ENCODE measurements at regions not wholly inside any gene's neighbourhood (a gene's known extent, or its start where the extent isn't known, plus 50 kb on each side); places are given as distances from the start of the nearest gene placed in this dataset.

- peaks cover 0 to 5% (median 0%) of the 10 kb centered on the region in 11 donors for H3K9me3 ChIP-seq
- H3K27me3 ChIP-seq = no peaks in the 10 kb centered on the region
- intact Hi-C loops (cut with DNase I) = no loop called here
- no peak overlapping the region for H3K4me3 ChIP-seq
- no peak overlapping the region for H3K27ac ChIP-seq
- no peaks in the 10 kb centered on the region for H3K4me1 ChIP-seq
- no peaks in the 10 kb centered on the region for H3K36me3 ChIP-seq
- no peak for DNase-seq
- no peak for ATAC-seq
- 48 to 56% methylated on average over 3 of the region's 3 CpGs for WGBS, 2 donors
- TF ChIP-seq CTCF (IDR thresholded peaks at IDR 0.05) = no peak
These were observed 894.6 kb downstream of the METTL15 start for GRCh38 chr11:29002816-29003215.

GRCh38 chr11:28999620-29000019 is 891.4 kb downstream of the METTL15 start:
- H3K9me3 ChIP-seq = no peaks in the 10 kb centered on the region
- H3K27me3 ChIP-seq = no peaks in the 10 kb centered on the region
- intact Hi-C loops (cut with DNase I) = no loop called here
- H3K27ac ChIP-seq = no peak overlapping the region
- WGBS, 2 donors = 80 to 89% methylated on average over 1 of the region's 1 CpG
- ATAC-seq = no peak
- no peaks in the 10 kb centered on the region for H3K4me1 ChIP-seq
- H3K4me3 ChIP-seq = no peak overlapping the region
- no peaks in the 10 kb centered on the region for H3K36me3 ChIP-seq
- DNase-seq = no peak
- no peak for TF ChIP-seq CTCF (IDR thresholded peaks at IDR 0.05)

GRCh38 chr11:28992996-28993395 is 884.8 kb downstream of the METTL15 start:
- no peaks in the 10 kb centered on the region for H3K36me3 ChIP-seq
- TF ChIP-seq CTCF (IDR thresholded peaks at IDR 0.05) = no peak
- intact Hi-C loops (cut with DNase I) = no loop called here
- ATAC-seq = no peak
- no peak for DNase-seq
- H3K9me3 ChIP-seq = no peaks in the 10 kb centered on the region
- WGBS, 2 donors = 38 to 44% methylated on average over 2 of the region's 2 CpGs
- no peaks in the 10 kb centered on the region for H3K27me3 ChIP-seq
- no peaks in the 10 kb centered on the region for H3K4me1 ChIP-seq
- H3K27ac ChIP-seq = no peak overlapping the region
- H3K4me3 ChIP-seq = no peak overlapping the region

- ATAC-seq = no peak
- Histone ChIP-seq H3K27me3 (no peaks in the 10 kb centered on the region), H3K36me3 (no peaks in the 10 kb centered on the region), H3K4me1 (no peaks in the 10 kb centered on the region), H3K27ac (no peak overlapping the region), H3K4me3 (no peak overlapping the region), H3K9me3 (no peaks in the 10 kb centered on the region)
- no peak for DNase-seq
- WGBS, 2 donors = 84 to 89% methylated on average over 4 of the region's 4 CpGs
- intact Hi-C loops (cut with DNase I) = no loop called here
- no peak for TF ChIP-seq CTCF (IDR thresholded peaks at IDR 0.05)
These were observed 876.0 kb downstream of the METTL15 start for GRCh38 chr11:28984231-28984630.

DNA sequence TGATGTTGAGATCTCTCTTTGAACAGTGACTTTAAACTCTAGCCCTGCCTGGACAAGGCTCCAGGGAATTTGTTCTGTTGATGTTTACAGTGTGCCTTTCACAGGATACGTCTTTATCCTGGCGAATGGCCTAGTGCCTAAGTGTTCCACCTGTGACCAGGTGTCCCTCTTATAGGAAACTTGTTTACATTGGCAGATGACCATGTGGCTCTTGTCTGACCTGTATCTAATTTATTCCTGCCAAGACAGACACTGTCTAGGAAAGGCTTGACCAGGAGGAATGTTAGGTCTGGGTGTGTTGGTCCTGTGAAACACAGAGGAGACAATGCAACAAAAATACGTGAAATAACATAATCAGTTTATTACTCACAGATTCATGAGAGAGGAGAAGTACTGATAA is 875.6 kb downstream of the METTL15 start:
- intact Hi-C loops (cut with DNase I) = no loop called here
- DNase-seq = no peak
- Histone ChIP-seq H3K9me3 (no peaks in the 10 kb centered on the region), H3K27me3 (no peaks in the 10 kb centered on the region), H3K27ac (no peak overlapping the region), H3K4me3 (no peak overlapping the region), H3K4me1 (no peaks in the 10 kb centered on the region), H3K36me3 (no peaks in the 10 kb centered on the region)
- 77 to 81% methylated on average over 3 of the region's 3 CpGs for WGBS, 2 donors
- no peak for ATAC-seq
- no peak for TF ChIP-seq CTCF (IDR thresholded peaks at IDR 0.05)
